Mesenchymal stem cell (in vitro differentiated cells and primary cell): ENCODE measurements at regions not wholly inside any gene's neighbourhood (a gene's known extent, or its start where the extent isn't known, plus 50 kb on each side); places are given as distances from the start of the nearest gene placed in this dataset.

Experiments
- DNase-seq: peaks from one replicate; pipeline ENCODE4 v3.0.0-alpha.2; 2013
- H2AFZ ChIP-seq: one replicate; pipeline ENCODE4 v1.6.1; 2013; ENCODE audit warnings: low read depth, mild to moderate bottlenecking, control low read depth, inconsistent platforms, low read length, moderate library complexity
- H2AK5ac ChIP-seq: 2 replicates; pipeline ENCODE4 v1.6.1; 2013; ENCODE audit warnings: low read length, moderate library complexity, mild to moderate bottlenecking, inconsistent platforms; ENCODE audit not compliant: severe bottlenecking
- H2BK120ac ChIP-seq: one replicate; pipeline ENCODE4 v1.6.1; 2013; ENCODE audit warnings: low read depth, mild to moderate bottlenecking, inconsistent platforms, low read length, moderate library complexity
- H2BK12ac ChIP-seq, 2 experiments: one replicate each; pipeline ENCODE4 v1.6.1; 2013; ENCODE audit warnings: inconsistent platforms in 2 of 2, low read length in 2 of 2, mild to moderate bottlenecking in 2 of 2, moderate library complexity in 2 of 2, control low read depth in 1 of 2
- H2BK15ac ChIP-seq: one replicate; pipeline ENCODE4 v1.6.1; 2013; ENCODE audit warnings: mild to moderate bottlenecking, low read depth, inconsistent platforms; ENCODE audit not compliant: poor library complexity, severe bottlenecking
- H2BK5ac ChIP-seq: 2 replicates; pipeline ENCODE4 v1.6.1; 2013; ENCODE audit warnings: low read depth, mild to moderate bottlenecking, low read length, control low read depth, inconsistent platforms; ENCODE audit not compliant: poor library complexity, severe bottlenecking
- H3K14ac ChIP-seq, 2 experiments: one replicate each; pipeline ENCODE4 v1.6.1; 2013; ENCODE audit warnings: inconsistent platforms in 2 of 2, low read length in 2 of 2, control low read depth in 1 of 2, mild to moderate bottlenecking in 1 of 2, moderate library complexity in 1 of 2
- H3K18ac ChIP-seq, 2 experiments: one replicate each; pipeline ENCODE4 v1.6.1; 2013; ENCODE audit warnings: inconsistent platforms in 2 of 2, low read length in 2 of 2, control low read depth in 1 of 2, low read depth in 1 of 2, mild to moderate bottlenecking in 1 of 2
- H3K23ac ChIP-seq, 2 experiments: one replicate each; pipeline ENCODE4 v1.6.1; 2013; ENCODE audit warnings: inconsistent platforms in 2 of 2, low read length in 2 of 2, mild to moderate bottlenecking in 2 of 2, moderate library complexity in 2 of 2, control low read depth in 1 of 2
- H3K27ac ChIP-seq: 2 replicates; pipeline ENCODE4 v1.5.1; 2013; ENCODE audit warnings: mild to moderate bottlenecking, moderate library complexity, low read length, control low read depth, inconsistent platforms; ENCODE audit not compliant: poor library complexity, severe bottlenecking
- H3K27me3 ChIP-seq, 2 experiments: 2 replicates each; pipeline versions ENCODE4 v1.6.1 to v1.7.0; 2013; ENCODE audit warnings: low read length in 2 of 2, mild to moderate bottlenecking in 2 of 2, moderate library complexity in 2 of 2, control low read depth in 1 of 2, inconsistent platforms in 1 of 2; ENCODE audit not compliant: control insufficient read depth in 1 of 2, insufficient read depth in 1 of 2
- H3K36me3 ChIP-seq, 2 experiments: 2 replicates each; pipeline versions ENCODE4 v1.6.1 to v1.7.0; 2013; ENCODE audit warnings: low read length in 2 of 2, control low read depth in 1 of 2, inconsistent platforms in 1 of 2, low read depth in 1 of 2, mild to moderate bottlenecking in 1 of 2; ENCODE audit not compliant: insufficient read depth in 2 of 2, control insufficient read depth in 1 of 2
- H3K4ac ChIP-seq, 2 experiments: one replicate each; pipeline ENCODE4 v1.6.1; 2013; ENCODE audit warnings: inconsistent platforms in 2 of 2, low read length in 2 of 2, mild to moderate bottlenecking in 2 of 2, moderate library complexity in 2 of 2, control low read depth in 1 of 2, low read depth in 1 of 2
- H3K4me1 ChIP-seq: 2 replicates; pipeline ENCODE4 v1.6.1; 2013; ENCODE audit warnings: low read depth, low read length, control low read depth; ENCODE audit not compliant: control insufficient read depth, insufficient read depth
- H3K4me2 ChIP-seq: 2 replicates; pipeline ENCODE4 v1.6.1; 2013; ENCODE audit warnings: low read length, mild to moderate bottlenecking, inconsistent platforms; ENCODE audit not compliant: poor library complexity, severe bottlenecking
- H3K4me3 ChIP-seq, 2 experiments: 2 replicates each; pipeline versions ENCODE4 v1.5.1 to v1.7.0; 2013; ENCODE audit warnings: low read length in 2 of 2, mild to moderate bottlenecking in 2 of 2, control low read depth in 1 of 2, low read depth in 1 of 2; ENCODE audit not compliant: insufficient read depth in 1 of 2
- H3K79me1 ChIP-seq: replicated peaks from 2 replicates; pipeline ENCODE4 v1.6.1; 2013; ENCODE audit warnings: mild to moderate bottlenecking, control low read depth, low read length, inconsistent platforms; ENCODE audit not compliant: poor library complexity, severe bottlenecking
- H3K9ac ChIP-seq: 2 replicates; pipeline ENCODE4 v1.7.0; 2013; ENCODE audit warnings: mild to moderate bottlenecking, low read length, moderate library complexity
- H3K9me3 ChIP-seq: 2 replicates; pipeline ENCODE4 v1.7.0; 2013; ENCODE audit warnings: mild to moderate bottlenecking, low read length; ENCODE audit not compliant: control insufficient read depth
- H4K8ac ChIP-seq: one replicate; pipeline ENCODE4 v1.6.1; 2013; ENCODE audit warnings: inconsistent platforms, mild to moderate bottlenecking, low read length, moderate library complexity
- H4K91ac ChIP-seq: one replicate; pipeline ENCODE4 v1.6.1; 2013; ENCODE audit warnings: mild to moderate bottlenecking, low read length, inconsistent platforms
- WGBS: methylation state at CpG from one replicate; pipeline ENCODE4 v1.1.7; 2013; ENCODE audit warnings: mixed read lengths; 5-methylcytosine and 5-hydroxymethylcytosine counted together

- 46% methylated on average over 1 of the region's 1 CpG for WGBS
- H3K9me3 ChIP-seq: peaks cover 2% of the 10 kb centered on the region
These were observed 196.7 kb upstream of the PELI2 start for GRCh38 chr14:55921511-55921910.

GRCh38 chr14:55926007-55926406 lies 192.2 kb upstream of the PELI2 start:
- Histone ChIP-seq H3K27ac (no peak overlapping the region), H3K4ac (no peak overlapping the region), H2BK15ac (no peak overlapping the region), H2BK12ac (no peak overlapping the region), H3K23ac (no peak overlapping the region), H2BK5ac (no peak overlapping the region), H3K14ac (no peak overlapping the region), H3K36me3 (no peaks in the 10 kb centered on the region), H3K27me3 (peaks cover 0 to 10% of the 10 kb centered on the region in 2 experiments), H4K91ac (no peak overlapping the region), H3K18ac (no peak overlapping the region), H2AFZ (no peak overlapping the region), H4K8ac (no peak overlapping the region), H3K9ac (no peak overlapping the region), H3K4me1 (no peaks in the 10 kb centered on the region), H2BK120ac (no peak overlapping the region), H3K9me3 (no peaks in the 10 kb centered on the region), H3K4me2 (no peak overlapping the region), H3K79me1 (no peaks in the 10 kb centered on the region), H2AK5ac (no peak overlapping the region), H3K4me3 (no peak overlapping the region)
- 81% methylated on average over 6 of the region's 6 CpGs for WGBS
- DNase-seq: no peak

More at GRCh38 chr14:55921511-55921910, 196.7 kb upstream of the PELI2 start:
- Histone ChIP-seq H3K18ac (no peak overlapping the region), H2AFZ (no peak overlapping the region), H3K79me1 (no peaks in the 10 kb centered on the region), H3K4me3 (no peak overlapping the region), H2AK5ac (no peak overlapping the region), H4K8ac (no peak overlapping the region), H2BK5ac (no peak overlapping the region), H3K27me3 (peaks cover 0 to 17% of the 10 kb centered on the region in 2 experiments), H3K9ac (no peak overlapping the region), H3K36me3 (no peaks in the 10 kb centered on the region), H3K4ac (no peak overlapping the region), H2BK15ac (no peak overlapping the region), H3K27ac (no peak overlapping the region), H2BK12ac (no peak overlapping the region), H4K91ac (no peak overlapping the region), H3K4me2 (no peak overlapping the region), H2BK120ac (no peak overlapping the region), H3K23ac (no peak overlapping the region), H3K4me1 (no peaks in the 10 kb centered on the region), H3K14ac (no peak overlapping the region)
- no peak for DNase-seq

GRCh38 chr14:55927028-55927427 lies 191.2 kb upstream of the PELI2 start:
- H3K27me3 ChIP-seq: peaks cover 0 to 10% of the 10 kb centered on the region in 2 experiments
- no peaks in the 10 kb centered on the region for H3K36me3 ChIP-seq
- H2BK12ac ChIP-seq: no peak overlapping the region
- no peak overlapping the region for H2AK5ac ChIP-seq
- H4K91ac ChIP-seq: no peak overlapping the region
- H3K14ac ChIP-seq: no peak overlapping the region
- H3K4me1 ChIP-seq: no peaks in the 10 kb centered on the region
- WGBS: 64% methylated on average over 2 of the region's 2 CpGs
- DNase-seq: no peak
- H3K4ac ChIP-seq: no peak overlapping the region
- H3K18ac ChIP-seq: no peak overlapping the region
- H4K8ac ChIP-seq: no peak overlapping the region
- no peak overlapping the region for H2BK15ac ChIP-seq
- no peak overlapping the region for H2BK120ac ChIP-seq
- no peak overlapping the region for H3K4me2 ChIP-seq
- no peaks in the 10 kb centered on the region for H3K9me3 ChIP-seq
- H3K4me3 ChIP-seq: no peak overlapping the region
- no peak overlapping the region for H2AFZ ChIP-seq
- no peak overlapping the region for H3K23ac ChIP-seq
- H2BK5ac ChIP-seq: no peak overlapping the region
- no peaks in the 10 kb centered on the region for H3K79me1 ChIP-seq
- no peak overlapping the region for H3K27ac ChIP-seq
- H3K9ac ChIP-seq: no peak overlapping the region

GRCh38 chr14:55928276-55928675 lies 189.9 kb upstream of the PELI2 start:
- H3K4me3 ChIP-seq: no peak overlapping the region
- no peak overlapping the region for H3K4ac ChIP-seq
- H3K79me1 ChIP-seq: no peaks in the 10 kb centered on the region
- H4K91ac ChIP-seq: no peak overlapping the region
- H4K8ac ChIP-seq: no peak overlapping the region
- no peak overlapping the region for H3K18ac ChIP-seq
- H3K23ac ChIP-seq: no peak overlapping the region
- H3K4me2 ChIP-seq: no peak overlapping the region
- H2BK12ac ChIP-seq: no peak overlapping the region
- no peak overlapping the region for H2AFZ ChIP-seq
- no peak for DNase-seq
- H3K14ac ChIP-seq: no peak overlapping the region
- peaks cover 0 to 10% of the 10 kb centered on the region in 2 experiments for H3K27me3 ChIP-seq
- H2BK120ac ChIP-seq: no peak overlapping the region
- no peaks in the 10 kb centered on the region for H3K36me3 ChIP-seq
- 22% methylated on average over 1 of the region's 2 CpGs for WGBS
- H3K9ac ChIP-seq: no peak overlapping the region
- H3K4me1 ChIP-seq: no peaks in the 10 kb centered on the region
- no peak overlapping the region for H2BK15ac ChIP-seq
- H3K9me3 ChIP-seq: peaks cover 2% of the 10 kb centered on the region
- H2AK5ac ChIP-seq: no peak overlapping the region
- no peak overlapping the region for H2BK5ac ChIP-seq
- no peak overlapping the region for H3K27ac ChIP-seq
